ENCODE measurements at regions not wholly inside any gene's neighbourhood (a gene's known extent, or its start where the extent isn't known, plus 50 kb on each side); places are given as distances from the start of the nearest gene placed in this dataset.

- TF ChIP-seq, protein P1, sequence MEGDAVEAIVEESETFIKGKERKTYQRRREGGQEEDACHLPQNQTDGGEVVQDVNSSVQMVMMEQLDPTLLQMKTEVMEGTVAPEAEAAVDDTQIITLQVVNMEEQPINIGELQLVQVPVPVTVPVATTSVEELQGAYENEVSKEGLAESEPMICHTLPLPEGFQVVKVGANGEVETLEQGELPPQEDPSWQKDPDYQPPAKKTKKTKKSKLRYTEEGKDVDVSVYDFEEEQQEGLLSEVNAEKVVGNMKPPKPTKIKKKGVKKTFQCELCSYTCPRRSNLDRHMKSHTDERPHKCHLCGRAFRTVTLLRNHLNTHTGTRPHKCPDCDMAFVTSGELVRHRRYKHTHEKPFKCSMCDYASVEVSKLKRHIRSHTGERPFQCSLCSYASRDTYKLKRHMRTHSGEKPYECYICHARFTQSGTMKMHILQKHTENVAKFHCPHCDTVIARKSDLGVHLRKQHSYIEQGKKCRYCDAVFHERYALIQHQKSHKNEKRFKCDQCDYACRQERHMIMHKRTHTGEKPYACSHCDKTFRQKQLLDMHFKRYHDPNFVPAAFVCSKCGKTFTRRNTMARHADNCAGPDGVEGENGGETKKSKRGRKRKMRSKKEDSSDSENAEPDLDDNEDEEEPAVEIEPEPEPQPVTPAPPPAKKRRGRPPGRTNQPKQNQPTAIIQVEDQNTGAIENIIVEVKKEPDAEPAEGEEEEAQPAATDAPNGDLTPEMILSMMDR (conservative IDR thresholded peaks at IDR 0.05; ENCODE audit: low read depth in 2 of 2), result peak in 1 of 2 experiments; percentile 10; a peak in 1 of 4 replicates
- TF ChIP-seq POLR2AphosphoS5 (IDR thresholded peaks at IDR 0.05; ENCODE audit: low read depth) (no peak), JUNB (IDR thresholded peaks at IDR 0.05; ENCODE audit: unreplicated experiment) (no peak), REST (IDR thresholded peaks at IDR 0.05; ENCODE audit: unreplicated experiment) (no peak), EZH2 (IDR thresholded peaks at IDR 0.05; ENCODE audit: low read depth, unreplicated experiment) (no peak), NANOG (IDR thresholded peaks at IDR 0.05; ENCODE audit: borderline replicate concordance) (no peak), ZNF331 (CRISPR knock-in tag; IDR thresholded peaks at IDR 0.05; ENCODE audit: low read depth) (no peak), EZH2phosphoT487 (IDR thresholded peaks at IDR 0.05; ENCODE audit: unreplicated experiment) (no peak), ZNF114 (CRISPR knock-in tag; IDR thresholded peaks at IDR 0.05) (no peak)
- TF ChIP-seq, protein P2, sequence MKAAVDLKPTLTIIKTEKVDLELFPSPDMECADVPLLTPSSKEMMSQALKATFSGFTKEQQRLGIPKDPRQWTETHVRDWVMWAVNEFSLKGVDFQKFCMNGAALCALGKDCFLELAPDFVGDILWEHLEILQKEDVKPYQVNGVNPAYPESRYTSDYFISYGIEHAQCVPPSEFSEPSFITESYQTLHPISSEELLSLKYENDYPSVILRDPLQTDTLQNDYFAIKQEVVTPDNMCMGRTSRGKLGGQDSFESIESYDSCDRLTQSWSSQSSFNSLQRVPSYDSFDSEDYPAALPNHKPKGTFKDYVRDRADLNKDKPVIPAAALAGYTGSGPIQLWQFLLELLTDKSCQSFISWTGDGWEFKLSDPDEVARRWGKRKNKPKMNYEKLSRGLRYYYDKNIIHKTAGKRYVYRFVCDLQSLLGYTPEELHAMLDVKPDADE (IDR thresholded peaks at IDR 0.05), result no peak
These were observed 114.5 kb upstream of the LYZL1 start for GRCh38 chr10:29174389-29174788.

Data from GM23338 (cell line).